Right atrium auricular region (tissue), 2 donors: ENCODE measurements at regions not wholly inside any gene's neighbourhood (a gene's known extent, or its start where the extent isn't known, plus 50 kb on each side); places are given as distances from the start of the nearest gene placed in this dataset.

Experiments used
- DNase-seq: peaks from one replicate; pipeline ENCODE4 v3.0.0-alpha.2; 2019; ENCODE audit warnings: low spot score
- H3K27ac ChIP-seq, 2 donors: fragments of 200-600 bp; sonication (generic); 1 replicate in 1 of 2; 2 replicates in 1 of 2; pipeline ENCODE4 v1.5.1; 2016 to 2019
- H3K27me3 ChIP-seq, 2 donors: fragments of 200-600 bp; sonication (generic); one replicate each; pipeline versions ENCODE4 v1.5.1 to v1.6.0; 2017 to 2019
- H3K36me3 ChIP-seq: fragments of 200-600 bp; sonication (generic); one replicate; pipeline ENCODE4 v1.5.1; 2016
- H3K4me1 ChIP-seq, 2 donors: fragments of 200-600 bp; sonication (generic); one replicate each; pipeline versions ENCODE4 v1.5.1 to v1.6.0; 2017 to 2019
- H3K4me3 ChIP-seq, 2 donors: fragments of 200-600 bp; sonication (generic); 1 replicate in 1 of 2; 2 replicates in 1 of 2; pipeline ENCODE4 v1.5.1; 2017 to 2019; ENCODE audit warnings: mild to moderate bottlenecking in 1 of 2, moderate library complexity in 1 of 2
- H3K9me3 ChIP-seq, 2 donors: fragments of 200-600 bp; sonication (generic); one replicate each; pipeline ENCODE4 v1.5.1; 2019
- TF ChIP-seq, protein P1 (sequence below), 2 donors: fragments of 200-600 bp; sonication (generic); IDR thresholded peaks; one replicate each; pipeline ENCODE4 v1.5.1; 2019; ENCODE audit warnings: antibody characterized with exemption in 2 of 2

- Histone ChIP-seq H3K4me1 (no peaks in the 10 kb centered on the region), H3K27me3 (no peaks in the 10 kb centered on the region), H3K27ac (no peak overlapping the region), H3K9me3 (no peaks in the 10 kb centered on the region), H3K36me3 (no peaks in the 10 kb centered on the region), H3K4me3 (no peak overlapping the region)
- DNase-seq, result no peak
- TF ChIP-seq, protein P1, sequence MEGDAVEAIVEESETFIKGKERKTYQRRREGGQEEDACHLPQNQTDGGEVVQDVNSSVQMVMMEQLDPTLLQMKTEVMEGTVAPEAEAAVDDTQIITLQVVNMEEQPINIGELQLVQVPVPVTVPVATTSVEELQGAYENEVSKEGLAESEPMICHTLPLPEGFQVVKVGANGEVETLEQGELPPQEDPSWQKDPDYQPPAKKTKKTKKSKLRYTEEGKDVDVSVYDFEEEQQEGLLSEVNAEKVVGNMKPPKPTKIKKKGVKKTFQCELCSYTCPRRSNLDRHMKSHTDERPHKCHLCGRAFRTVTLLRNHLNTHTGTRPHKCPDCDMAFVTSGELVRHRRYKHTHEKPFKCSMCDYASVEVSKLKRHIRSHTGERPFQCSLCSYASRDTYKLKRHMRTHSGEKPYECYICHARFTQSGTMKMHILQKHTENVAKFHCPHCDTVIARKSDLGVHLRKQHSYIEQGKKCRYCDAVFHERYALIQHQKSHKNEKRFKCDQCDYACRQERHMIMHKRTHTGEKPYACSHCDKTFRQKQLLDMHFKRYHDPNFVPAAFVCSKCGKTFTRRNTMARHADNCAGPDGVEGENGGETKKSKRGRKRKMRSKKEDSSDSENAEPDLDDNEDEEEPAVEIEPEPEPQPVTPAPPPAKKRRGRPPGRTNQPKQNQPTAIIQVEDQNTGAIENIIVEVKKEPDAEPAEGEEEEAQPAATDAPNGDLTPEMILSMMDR (IDR thresholded peaks at IDR 0.05), result no peak
Measured at GRCh38 chr5:63154476-63155309, 576.1 kb downstream of the LRRC70 start.

GRCh38 chr5:63152871-63153270 lies 574.3 kb downstream of the LRRC70 start:
- Histone ChIP-seq H3K4me3 (no peak overlapping the region), H3K27me3 (no peaks in the 10 kb centered on the region), H3K27ac (no peak overlapping the region), H3K36me3 (no peaks in the 10 kb centered on the region), H3K9me3 (no peaks in the 10 kb centered on the region), H3K4me1 (no peaks in the 10 kb centered on the region)
- TF ChIP-seq, protein P1 (IDR thresholded peaks at IDR 0.05), result no peak
- DNase-seq, result no peak

DNA sequence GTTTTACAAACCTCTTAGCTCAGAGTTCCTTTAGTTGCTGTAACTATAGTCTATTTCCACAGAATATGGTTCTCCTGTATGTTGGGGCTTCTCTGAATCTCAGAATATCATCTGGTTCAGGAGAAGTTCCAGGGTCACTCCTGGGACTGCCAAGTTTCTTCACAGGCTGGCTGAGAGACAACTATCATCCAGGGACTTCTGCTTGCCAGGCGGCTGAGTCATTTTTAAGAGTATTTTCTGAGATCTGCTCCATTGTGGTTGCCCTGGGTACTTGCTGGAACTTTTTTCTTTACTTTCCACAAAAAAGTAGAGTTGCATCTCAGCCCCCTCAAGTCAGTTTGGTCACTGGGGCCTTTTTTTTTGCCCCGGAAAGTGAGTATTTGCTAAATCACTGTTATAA lies 566.5 kb downstream of the LRRC70 start:
- Histone ChIP-seq H3K27ac (no peak overlapping the region), H3K27me3 (no peaks in the 10 kb centered on the region), H3K4me3 (no peak overlapping the region), H3K36me3 (no peaks in the 10 kb centered on the region), H3K4me1 (no peaks in the 10 kb centered on the region), H3K9me3 (no peaks in the 10 kb centered on the region)
- DNase-seq, result peak; percentile 61
- TF ChIP-seq, protein P1 (IDR thresholded peaks at IDR 0.05), result no peak

GRCh38 chr5:63141591-63141990 lies 563.0 kb downstream of the LRRC70 start:
- H3K9me3 ChIP-seq, result no peaks in the 10 kb centered on the region
- no peak for DNase-seq
- no peaks in the 10 kb centered on the region for H3K4me1 ChIP-seq
- TF ChIP-seq, protein P1 (IDR thresholded peaks at IDR 0.05), result no peak
- H3K36me3 ChIP-seq, result no peaks in the 10 kb centered on the region
- no peaks in the 10 kb centered on the region for H3K27me3 ChIP-seq
- H3K27ac ChIP-seq, result no peak overlapping the region
- H3K4me3 ChIP-seq, result no peak overlapping the region

DNA sequence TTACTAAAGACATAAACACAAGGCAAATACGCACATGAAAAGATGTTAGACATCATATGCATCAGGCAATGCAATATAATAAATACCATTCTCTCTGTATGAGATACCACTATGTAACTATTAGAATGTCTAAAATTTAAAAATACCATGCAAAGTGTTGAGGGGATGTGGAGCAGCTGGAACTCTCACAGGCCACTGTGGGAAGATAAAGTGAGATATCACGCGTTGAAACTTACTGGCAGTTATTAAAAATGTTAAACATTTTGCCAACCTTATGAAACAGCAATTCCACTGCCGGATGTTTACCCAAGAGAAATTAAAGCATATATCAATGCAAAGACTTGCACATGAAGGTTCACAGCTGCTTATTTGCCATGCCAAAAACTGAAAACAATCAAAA lies 556.7 kb downstream of the LRRC70 start:
- TF ChIP-seq, protein P1 (IDR thresholded peaks at IDR 0.05), result no peak

More for the DNA sequence above, 556.7 kb downstream of the LRRC70 start:
- no peaks in the 10 kb centered on the region for H3K27me3 ChIP-seq
- H3K4me1 ChIP-seq, result no peaks in the 10 kb centered on the region
- no peak overlapping the region for H3K27ac ChIP-seq
- H3K4me3 ChIP-seq, result no peak overlapping the region
- H3K36me3 ChIP-seq, result no peaks in the 10 kb centered on the region
- DNase-seq, result no peak
- no peaks in the 10 kb centered on the region for H3K9me3 ChIP-seq
